ENCODE measurements at regions not wholly inside any gene's neighbourhood (a gene's known extent, or its start where the extent isn't known, plus 50 kb on each side); places are given as distances from the start of the nearest gene placed in this dataset.

GRCh38 chr3:163261618-163262017 is 1765.0 kb downstream of the OTOL1 start:
- TF ChIP-seq, protein P1, sequence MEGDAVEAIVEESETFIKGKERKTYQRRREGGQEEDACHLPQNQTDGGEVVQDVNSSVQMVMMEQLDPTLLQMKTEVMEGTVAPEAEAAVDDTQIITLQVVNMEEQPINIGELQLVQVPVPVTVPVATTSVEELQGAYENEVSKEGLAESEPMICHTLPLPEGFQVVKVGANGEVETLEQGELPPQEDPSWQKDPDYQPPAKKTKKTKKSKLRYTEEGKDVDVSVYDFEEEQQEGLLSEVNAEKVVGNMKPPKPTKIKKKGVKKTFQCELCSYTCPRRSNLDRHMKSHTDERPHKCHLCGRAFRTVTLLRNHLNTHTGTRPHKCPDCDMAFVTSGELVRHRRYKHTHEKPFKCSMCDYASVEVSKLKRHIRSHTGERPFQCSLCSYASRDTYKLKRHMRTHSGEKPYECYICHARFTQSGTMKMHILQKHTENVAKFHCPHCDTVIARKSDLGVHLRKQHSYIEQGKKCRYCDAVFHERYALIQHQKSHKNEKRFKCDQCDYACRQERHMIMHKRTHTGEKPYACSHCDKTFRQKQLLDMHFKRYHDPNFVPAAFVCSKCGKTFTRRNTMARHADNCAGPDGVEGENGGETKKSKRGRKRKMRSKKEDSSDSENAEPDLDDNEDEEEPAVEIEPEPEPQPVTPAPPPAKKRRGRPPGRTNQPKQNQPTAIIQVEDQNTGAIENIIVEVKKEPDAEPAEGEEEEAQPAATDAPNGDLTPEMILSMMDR (IDR thresholded peaks at IDR 0.05) = no peak
- TF ChIP-seq SMC3 (IDR thresholded peaks at IDR 0.05) = no peak
- TF ChIP-seq POLR2A (IDR thresholded peaks at IDR 0.05; ENCODE audit: low read length) = no peak

Data from A549 (cell line).